AG04450 (cell line): ENCODE measurements at regions not wholly inside any gene's neighbourhood (a gene's known extent, or its start where the extent isn't known, plus 50 kb on each side); places are given as distances from the start of the nearest gene placed in this dataset.

Experiments used
- CTCF ChIA-PET: fragments of 300-600, 350-600 bp; formaldehyde crosslinking; extraction: SDS; loops from one replicate; lab custom pipeline; 2022; ENCODE audit warnings: antibody characterized with exemption, inconsistent platforms; lab: Charles Lee
- POLR2A ChIA-PET: fragments of 350-600 bp; formaldehyde crosslinking; extraction: SDS; loops from one replicate; lab custom pipeline; 2021; ENCODE audit warnings: antibody characterized with exemption, inconsistent platforms; lab: Yijun Ruan, JAX
- DNase-seq: peaks from one replicate; pipeline ENCODE4 v3.0.0-alpha.2; 2011; ENCODE audit warnings: low read depth, low spot score
- H3K27ac ChIP-seq: one replicate; pipeline ENCODE4 v1.5.1; 2012; ENCODE audit warnings: low read depth, low read length, control low read depth
- H3K27me3 ChIP-seq: one replicate; pipeline ENCODE4 v1.6.0; 2012; ENCODE audit warnings: low read length; ENCODE audit not compliant: control insufficient read depth, insufficient read depth
- H3K4me3 ChIP-seq: 2 replicates; pipeline ENCODE4 v1.5.1; 2011; ENCODE audit warnings: mild to moderate bottlenecking, low read depth, low read length, control low read depth
- H3K9me3 ChIP-seq: 2 replicates; pipeline ENCODE4 v1.5.1; 2012; ENCODE audit warnings: low read length; ENCODE audit not compliant: control insufficient read depth, insufficient read depth
- CTCF ChIP-seq: IDR thresholded peaks from 2 replicates; pipeline ENCODE4 v1.5.1; 2011; ENCODE audit warnings: low read depth, low read length, control low read depth, inconsistent platforms

GRCh38 chr13:59144700-59145099, 1019.0 kb downstream of the DIAPH3 start:
- peaks cover 5% of the 10 kb centered on the region for H3K27me3 ChIP-seq
- TF ChIP-seq CTCF = no peak
- H3K27ac ChIP-seq = no peak overlapping the region
- ChIA-PET POLR2A (no interaction called here), CTCF (no interaction called here)
- H3K9me3 ChIP-seq = no peaks in the 10 kb centered on the region
- no peak for DNase-seq
- no peak overlapping the region for H3K4me3 ChIP-seq

- H3K27me3 ChIP-seq = peaks cover 5% of the 10 kb centered on the region
- H3K4me3 ChIP-seq = no peak overlapping the region
- ChIA-PET CTCF (no interaction called here), POLR2A (no interaction called here)
- no peak for DNase-seq
- H3K27ac ChIP-seq = no peak overlapping the region
- H3K9me3 ChIP-seq = no peaks in the 10 kb centered on the region
- no peak for TF ChIP-seq CTCF
Measured at GRCh38 chr13:59145381-59145780, 1018.3 kb downstream of the DIAPH3 start.

GRCh38 chr13:59157181-59157580, 1006.5 kb downstream of the DIAPH3 start:
- no peak for DNase-seq
- Histone ChIP-seq H3K9me3 (no peaks in the 10 kb centered on the region), H3K4me3 (no peak overlapping the region), H3K27me3 (no peaks in the 10 kb centered on the region), H3K27ac (no peak overlapping the region)
- ChIA-PET POLR2A (no interaction called here), CTCF (no interaction called here)
- no peak for TF ChIP-seq CTCF

- POLR2A ChIA-PET = no interaction called here
- TF ChIP-seq CTCF = no peak
- Histone ChIP-seq H3K27ac (no peak overlapping the region), H3K9me3 (no peaks in the 10 kb centered on the region), H3K4me3 (no peak overlapping the region), H3K27me3 (no peaks in the 10 kb centered on the region)
- CTCF ChIA-PET = no interaction called here
- no peak for DNase-seq
Measured at GRCh38 chr13:59166174-59166573, 997.6 kb downstream of the DIAPH3 start.

GRCh38 chr13:59172076-59172475, 991.7 kb downstream of the DIAPH3 start:
- ChIA-PET CTCF (no interaction called here), POLR2A (no interaction called here)
- DNase-seq = no peak
- no peak overlapping the region for H3K4me3 ChIP-seq
- H3K27me3 ChIP-seq = no peaks in the 10 kb centered on the region
- H3K9me3 ChIP-seq = no peaks in the 10 kb centered on the region
- no peak for TF ChIP-seq CTCF
- no peak overlapping the region for H3K27ac ChIP-seq
